Naive thymus-derived CD4-positive, alpha-beta T cell (primary cell): ENCODE measurements at regions not wholly inside any gene's neighbourhood (a gene's known extent, or its start where the extent isn't known, plus 50 kb on each side); places are given as distances from the start of the nearest gene placed in this dataset.

Source experiments
- ATAC-seq: fragments of 150-1000 bp; cut with Tn5 transposase; 2 replicates; pipeline ENCODE4 v1.10.0; 2021; ENCODE audit warnings: mild to moderate bottlenecking, moderate library complexity
- CTCF ChIA-PET: fragments of 350-600 bp; sonication (Branson Sonifier 250); formaldehyde crosslinking; loops from one replicate; lab custom pipeline; 2021; ENCODE audit warnings: antibody characterized with exemption; lab: Charles Lee
- POLR2A ChIA-PET: fragments of 350-600 bp; sonication (Branson Sonifier 250); formaldehyde crosslinking; loops from one replicate; lab custom pipeline; 2021; ENCODE audit warnings: antibody characterized with exemption, inconsistent platforms; lab: Charles Lee
- DNase-seq, 9 donors: peaks; one replicate each; pipeline versions ENCODE4 v3.0.0 to v3.0.0-alpha.2; 2020 to 2022; ENCODE audit warnings: mixed read lengths in 1 of 9
- H3K27ac ChIP-seq: one replicate; pipeline ENCODE4 v1.7.0; 2013; ENCODE audit warnings: mild to moderate bottlenecking, low read depth, low read length, moderate library complexity
- H3K27me3 ChIP-seq, 2 donors: one replicate each; pipeline ENCODE4 v1.7.0; 2013; ENCODE audit warnings: low read length in 2 of 2, mild to moderate bottlenecking in 2 of 2, moderate library complexity in 2 of 2; ENCODE audit not compliant: control insufficient read depth in 2 of 2, insufficient read depth in 2 of 2
- H3K36me3 ChIP-seq, 3 experiments: 1 replicate in 2 of 3; 2 replicates in 1 of 3; pipeline ENCODE4 v1.7.0; 2013; ENCODE audit warnings: low read length in 3 of 3, mild to moderate bottlenecking in 3 of 3, moderate library complexity in 1 of 3; ENCODE audit not compliant: insufficient read depth in 3 of 3, control insufficient read depth in 2 of 3
- H3K4me1 ChIP-seq, 2 donors: one replicate each; pipeline ENCODE4 v1.7.0; 2013; ENCODE audit warnings: low read length in 2 of 2, mild to moderate bottlenecking in 2 of 2, moderate library complexity in 1 of 2; ENCODE audit not compliant: control insufficient read depth in 2 of 2, insufficient read depth in 2 of 2
- H3K4me3 ChIP-seq: 2 replicates; pipeline ENCODE4 v1.7.0; 2013; ENCODE audit warnings: mild to moderate bottlenecking, low read length
- H3K9me3 ChIP-seq, 3 experiments: 1 replicate in 2 of 3; 2 replicates in 1 of 3; pipeline ENCODE4 v1.7.0; 2013; ENCODE audit warnings: low read length in 3 of 3; ENCODE audit not compliant: control insufficient read depth in 2 of 3
- H3K27ac Mint-ChIP-seq, 9 donors: one replicate each; pipeline ENCODE4 v1.8.0; 2020 to 2022; ENCODE audit warnings: mixed read lengths in 9 of 9, mild to moderate bottlenecking in 8 of 9, moderate library complexity in 5 of 9, inconsistent platforms in 2 of 9
- H3K27me3 Mint-ChIP-seq, 5 donors: one replicate each; pipeline ENCODE4 v1.8.0; 2021 to 2022; ENCODE audit warnings: mixed read lengths in 5 of 5, mild to moderate bottlenecking in 1 of 5
- H3K36me3 Mint-ChIP-seq, 5 donors: one replicate each; pipeline ENCODE4 v1.8.0; 2020 to 2022; ENCODE audit warnings: mixed read lengths in 5 of 5, mild to moderate bottlenecking in 3 of 5, inconsistent platforms in 1 of 5
- H3K4me1 Mint-ChIP-seq, 7 donors: one replicate each; pipeline ENCODE4 v1.8.0; 2020 to 2022; ENCODE audit warnings: mixed read lengths in 7 of 7, mild to moderate bottlenecking in 3 of 7, inconsistent platforms in 1 of 7
- H3K4me3 Mint-ChIP-seq, 10 donors: one replicate each; pipeline ENCODE4 v1.8.0; 2020 to 2022; ENCODE audit warnings: mild to moderate bottlenecking in 10 of 10, mixed read lengths in 10 of 10, moderate library complexity in 6 of 10, inconsistent platforms in 2 of 10
- H3K9me3 Mint-ChIP-seq, 11 donors: one replicate each; pipeline ENCODE4 v1.8.0; 2020 to 2022; ENCODE audit warnings: mixed read lengths in 11 of 11, mild to moderate bottlenecking in 4 of 11, inconsistent platforms in 1 of 11, moderate library complexity in 1 of 11
- intact Hi-C, 2 donors: fragments of 100-400 bp; cut with micrococcal nuclease; formaldehyde crosslinking; loops; one replicate each; pipeline ENCODE4 v1.15.1; 2023

- H3K4me1 Mint-ChIP-seq = no peaks in the 10 kb centered on the region
- ATAC-seq = no peak
- no peaks in the 10 kb centered on the region for H3K4me1 ChIP-seq
- CTCF ChIA-PET = no interaction called here
- no peaks in the 10 kb centered on the region for H3K27me3 ChIP-seq
- no peak overlapping the region for H3K4me3 ChIP-seq
- peaks cover 0 to 13% (median 4%) of the 10 kb centered on the region in 5 donors for H3K36me3 Mint-ChIP-seq
- no peak overlapping the region for H3K4me3 Mint-ChIP-seq
- peaks cover 0 to 75% (median 39%) of the 10 kb centered on the region in 11 donors for H3K9me3 Mint-ChIP-seq
- no peaks in the 10 kb centered on the region for H3K36me3 ChIP-seq
- no peak overlapping the region for H3K27ac ChIP-seq
- peaks cover 0 to 44% (median 0%) of the 10 kb centered on the region in 3 experiments for H3K9me3 ChIP-seq
- H3K27me3 Mint-ChIP-seq = peaks cover 5 to 12% (median 11%) of the 10 kb centered on the region in 5 donors
- intact Hi-C loops = no loop called here
- no peak overlapping the region for H3K27ac Mint-ChIP-seq
- POLR2A ChIA-PET = no interaction called here
- DNase-seq = no peak
These were observed 85.2 kb upstream of the PRMT8 start for GRCh38 chr12:3405821-3406220.

- Mint-ChIP-seq H3K36me3 (peaks cover 0 to 13% (median 4%) of the 10 kb centered on the region in 5 donors), H3K4me3 (no peak overlapping the region), H3K27me3 (peaks cover 0 to 8% (median 0%) of the 10 kb centered on the region in 5 donors), H3K27ac (no peak overlapping the region), H3K4me1 (no peaks in the 10 kb centered on the region), H3K9me3 (peaks cover 0 to 81% (median 41%) of the 10 kb centered on the region in 11 donors)
- intact Hi-C loops = no loop called here
- ChIA-PET POLR2A (no interaction called here), CTCF (no interaction called here)
- no peak for DNase-seq
- H3K27ac ChIP-seq = no peak overlapping the region
- H3K4me1 ChIP-seq = no peaks in the 10 kb centered on the region
- ATAC-seq = no peak
- H3K4me3 ChIP-seq = no peak overlapping the region
- H3K27me3 ChIP-seq = no peaks in the 10 kb centered on the region
- peaks cover 0 to 44% (median 0%) of the 10 kb centered on the region in 3 experiments for H3K9me3 ChIP-seq
- H3K36me3 ChIP-seq = no peaks in the 10 kb centered on the region
These were observed 83.3 kb upstream of the PRMT8 start for GRCh38 chr12:3407723-3408122.

GRCh38 chr12:3409662-3410061 is 81.3 kb upstream of the PRMT8 start:
- Histone ChIP-seq H3K27ac (no peak overlapping the region), H3K4me1 (no peaks in the 10 kb centered on the region), H3K27me3 (no peaks in the 10 kb centered on the region), H3K9me3 (peaks cover 0 to 44% (median 0%) of the 10 kb centered on the region in 3 experiments), H3K4me3 (no peak overlapping the region), H3K36me3 (no peaks in the 10 kb centered on the region)
- ChIA-PET CTCF (no interaction called here), POLR2A (no interaction called here)
- Mint-ChIP-seq H3K27me3 (peaks cover 0 to 14% (median 11%) of the 10 kb centered on the region in 5 donors), H3K27ac (no peak overlapping the region), H3K4me1 (no peaks in the 10 kb centered on the region), H3K9me3 (peaks cover 3 to 66% (median 36%) of the 10 kb centered on the region in 11 donors), H3K4me3 (no peak overlapping the region), H3K36me3 (peaks cover 0 to 13% (median 4%) of the 10 kb centered on the region in 5 donors)
- ATAC-seq (no peak), DNase-seq (no peak)
- intact Hi-C loops = no loop called here

- H3K27me3 Mint-ChIP-seq = peaks cover 11 to 50% (median 31%) of the 10 kb centered on the region in 5 donors
These were observed 74.8 kb upstream of the PRMT8 start for GRCh38 chr12:3416159-3416558.

GRCh38 chr12:3416670-3417069 is 74.3 kb upstream of the PRMT8 start:
- intact Hi-C loops = no loop called here
- H3K4me3 Mint-ChIP-seq = no peak overlapping the region
- no peak for ATAC-seq

More at GRCh38 chr12:3416159-3416558, 74.8 kb upstream of the PRMT8 start:
- no peak overlapping the region for H3K27ac ChIP-seq
- Mint-ChIP-seq H3K27ac (peak overlapping the region in 1 of 9 donors; percentile 3), H3K36me3 (no peaks in the 10 kb centered on the region), H3K4me1 (no peaks in the 10 kb centered on the region), H3K4me3 (no peak overlapping the region), H3K9me3 (peaks cover 0 to 7% (median under 1%) of the 10 kb centered on the region in 11 donors)
- CTCF ChIA-PET = no interaction called here
- no peaks in the 10 kb centered on the region for H3K27me3 ChIP-seq
- ATAC-seq (no peak), DNase-seq (no peak)
- H3K36me3 ChIP-seq = no peaks in the 10 kb centered on the region
- H3K9me3 ChIP-seq = no peaks in the 10 kb centered on the region
- POLR2A ChIA-PET = no interaction called here
- H3K4me1 ChIP-seq = no peaks in the 10 kb centered on the region
- H3K4me3 ChIP-seq = no peak overlapping the region
- intact Hi-C loops = no loop called here

GRCh38 chr12:3417113-3417512 is 73.9 kb upstream of the PRMT8 start:
- Histone ChIP-seq H3K27me3 (no peaks in the 10 kb centered on the region), H3K4me1 (no peaks in the 10 kb centered on the region), H3K27ac (no peak overlapping the region), H3K36me3 (no peaks in the 10 kb centered on the region), H3K4me3 (no peak overlapping the region), H3K9me3 (no peaks in the 10 kb centered on the region)
- DNase-seq = no peak
- Mint-ChIP-seq H3K36me3 (no peaks in the 10 kb centered on the region), H3K27ac (no peak overlapping the region), H3K4me1 (no peaks in the 10 kb centered on the region), H3K9me3 (peaks cover 0 to 3% (median 0%) of the 10 kb centered on the region in 11 donors), H3K4me3 (no peak overlapping the region), H3K27me3 (peaks cover 11 to 48% (median 31%) of the 10 kb centered on the region in 5 donors)
- ChIA-PET CTCF (no interaction called here), POLR2A (no interaction called here)
- intact Hi-C loops = no loop called here
- ATAC-seq = no peak

More at GRCh38 chr12:3416670-3417069, 74.3 kb upstream of the PRMT8 start:
- ChIA-PET POLR2A (no interaction called here), CTCF (no interaction called here)
- no peaks in the 10 kb centered on the region for H3K36me3 ChIP-seq
- no peaks in the 10 kb centered on the region for H3K4me1 Mint-ChIP-seq
- H3K36me3 Mint-ChIP-seq = no peaks in the 10 kb centered on the region
- DNase-seq = no peak
- H3K27me3 Mint-ChIP-seq = peaks cover 11 to 48% (median 31%) of the 10 kb centered on the region in 5 donors
- no peaks in the 10 kb centered on the region for H3K9me3 ChIP-seq
- H3K4me3 ChIP-seq = no peak overlapping the region
- no peaks in the 10 kb centered on the region for H3K4me1 ChIP-seq
- peaks cover 0 to 3% (median 0%) of the 10 kb centered on the region in 11 donors for H3K9me3 Mint-ChIP-seq
- H3K27me3 ChIP-seq = no peaks in the 10 kb centered on the region
- H3K27ac Mint-ChIP-seq = no peak overlapping the region
- no peak overlapping the region for H3K27ac ChIP-seq

- Histone ChIP-seq H3K27me3 (no peaks in the 10 kb centered on the region), H3K4me3 (no peak overlapping the region), H3K36me3 (no peaks in the 10 kb centered on the region), H3K9me3 (no peaks in the 10 kb centered on the region), H3K27ac (no peak overlapping the region), H3K4me1 (no peaks in the 10 kb centered on the region)
- DNase-seq = no peak
- no peak overlapping the region for H3K27ac Mint-ChIP-seq
- peaks cover 0 to 3% (median 0%) of the 10 kb centered on the region in 11 donors for H3K9me3 Mint-ChIP-seq
- no peak overlapping the region for H3K4me3 Mint-ChIP-seq
- H3K4me1 Mint-ChIP-seq = no peaks in the 10 kb centered on the region
- H3K36me3 Mint-ChIP-seq = no peaks in the 10 kb centered on the region
- CTCF ChIA-PET = no interaction called here
- POLR2A ChIA-PET = no interaction called here
- intact Hi-C loops = no loop called here
- H3K27me3 Mint-ChIP-seq = peaks cover 11 to 46% (median 31%) of the 10 kb centered on the region in 5 donors
- no peak for ATAC-seq
These were observed 73.0 kb upstream of the PRMT8 start for GRCh38 chr12:3417937-3418462.
